Esophagus squamous epithelium (tissue), 4 donors: ENCODE measurements at regions not wholly inside any gene's neighbourhood (a gene's known extent, or its start where the extent isn't known, plus 50 kb on each side); places are given as distances from the start of the nearest gene placed in this dataset.

Experiments
- CTCF ChIP-seq, 6 experiments: fragments of 450-650 bp in 4 of 6; fragments of 200-600 bp in 2 of 6; sonication (generic) in 2 of 6; IDR thresholded peaks; one replicate each; pipeline ENCODE4 v1.5.1; 2016 to 2019; ENCODE audit warnings: antibody characterized with exemption in 6 of 6, mild to moderate bottlenecking in 4 of 6, moderate library complexity in 4 of 6
- POLR2A ChIP-seq, 4 donors: fragments of 450-650 bp; IDR thresholded peaks; one replicate each; pipeline ENCODE4 v1.6.1; 2017; ENCODE audit warnings: antibody characterized with exemption in 4 of 4, mild to moderate bottlenecking in 4 of 4, moderate library complexity in 3 of 4

GRCh38 chr5:19210886-19211285 is 777.1 kb downstream of the CDH18 start:
- TF ChIP-seq POLR2A (IDR thresholded peaks at IDR 0.05), result no peak
- no peak for TF ChIP-seq CTCF (IDR thresholded peaks at IDR 0.05)
